ENCODE measurements at regions not wholly inside any gene's neighbourhood (a gene's known extent, or its start where the extent isn't known, plus 50 kb on each side); places are given as distances from the start of the nearest gene placed in this dataset.

GRCh38 chr18:73942081-73942625 is 205.5 kb downstream of the FBXO15 start:
- Histone ChIP-seq H3K27me3 (ENCODE audit: control insufficient read depth, insufficient read depth, low read length) (no peaks in the 10 kb centered on the region), H3K4me3 (ENCODE audit: low read depth, low read length) (no peak overlapping the region), H3K27ac (ENCODE audit: low read depth, low read length) (no peak overlapping the region), H3K9me3 (ENCODE audit: control insufficient read depth, insufficient read depth, low read length) (no peaks in the 10 kb centered on the region)
- TF ChIP-seq, protein P1, sequence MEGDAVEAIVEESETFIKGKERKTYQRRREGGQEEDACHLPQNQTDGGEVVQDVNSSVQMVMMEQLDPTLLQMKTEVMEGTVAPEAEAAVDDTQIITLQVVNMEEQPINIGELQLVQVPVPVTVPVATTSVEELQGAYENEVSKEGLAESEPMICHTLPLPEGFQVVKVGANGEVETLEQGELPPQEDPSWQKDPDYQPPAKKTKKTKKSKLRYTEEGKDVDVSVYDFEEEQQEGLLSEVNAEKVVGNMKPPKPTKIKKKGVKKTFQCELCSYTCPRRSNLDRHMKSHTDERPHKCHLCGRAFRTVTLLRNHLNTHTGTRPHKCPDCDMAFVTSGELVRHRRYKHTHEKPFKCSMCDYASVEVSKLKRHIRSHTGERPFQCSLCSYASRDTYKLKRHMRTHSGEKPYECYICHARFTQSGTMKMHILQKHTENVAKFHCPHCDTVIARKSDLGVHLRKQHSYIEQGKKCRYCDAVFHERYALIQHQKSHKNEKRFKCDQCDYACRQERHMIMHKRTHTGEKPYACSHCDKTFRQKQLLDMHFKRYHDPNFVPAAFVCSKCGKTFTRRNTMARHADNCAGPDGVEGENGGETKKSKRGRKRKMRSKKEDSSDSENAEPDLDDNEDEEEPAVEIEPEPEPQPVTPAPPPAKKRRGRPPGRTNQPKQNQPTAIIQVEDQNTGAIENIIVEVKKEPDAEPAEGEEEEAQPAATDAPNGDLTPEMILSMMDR (IDR thresholded peaks at IDR 0.05; ENCODE audit: low read depth, low read length) = no peak
- CTCF ChIA-PET = no interaction called here
- DNase-seq (ENCODE audit: low read depth, low spot score) = no peak
- POLR2A ChIA-PET = no interaction called here

DNA sequence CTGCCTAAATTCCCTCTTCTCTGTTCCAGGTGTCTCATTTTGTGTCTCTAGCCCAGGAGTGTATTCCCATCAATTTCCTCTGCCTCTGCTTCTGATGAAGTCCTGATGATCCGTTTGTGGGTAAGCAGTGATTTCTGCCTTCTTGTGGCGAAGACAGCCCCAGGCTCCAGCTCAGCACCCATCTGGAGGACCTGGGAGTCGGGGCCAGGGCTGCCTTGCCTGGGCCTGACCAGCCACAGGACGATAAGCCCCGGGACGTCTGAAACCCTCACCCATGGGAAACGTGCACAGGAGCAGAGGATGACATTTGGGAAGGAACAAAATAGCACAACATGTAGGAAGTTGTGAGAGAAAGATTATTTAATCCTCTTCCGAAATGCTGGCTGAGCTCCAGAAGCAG is 206.9 kb downstream of the FBXO15 start:
- Histone ChIP-seq H3K27ac (ENCODE audit: low read depth, low read length) (no peak overlapping the region), H3K27me3 (ENCODE audit: control insufficient read depth, insufficient read depth, low read length) (no peaks in the 10 kb centered on the region), H3K4me3 (ENCODE audit: low read depth, low read length) (no peak overlapping the region), H3K9me3 (ENCODE audit: control insufficient read depth, insufficient read depth, low read length) (no peaks in the 10 kb centered on the region)
- TF ChIP-seq, protein P1 (IDR thresholded peaks at IDR 0.05; ENCODE audit: low read depth, low read length) = no peak
- no peak for DNase-seq (ENCODE audit: low read depth, low spot score)
- POLR2A ChIA-PET = no interaction called here
- CTCF ChIA-PET = no interaction called here

- TF ChIP-seq, protein P1 (IDR thresholded peaks at IDR 0.05; ENCODE audit: low read depth, low read length) = no peak
- DNase-seq (ENCODE audit: low read depth, low spot score) = no peak
- Histone ChIP-seq H3K9me3 (ENCODE audit: control insufficient read depth, insufficient read depth, low read length) (no peaks in the 10 kb centered on the region), H3K4me3 (ENCODE audit: low read depth, low read length) (no peak overlapping the region), H3K27ac (ENCODE audit: low read depth, low read length) (no peak overlapping the region), H3K27me3 (ENCODE audit: control insufficient read depth, insufficient read depth, low read length) (no peaks in the 10 kb centered on the region)
- ChIA-PET POLR2A (no interaction called here), CTCF (no interaction called here)
Observed at GRCh38 chr18:73939391-73939790, 208.2 kb downstream of the FBXO15 start.

- CTCF ChIA-PET = no interaction called here
- POLR2A ChIA-PET = no interaction called here
- Histone ChIP-seq H3K27ac (ENCODE audit: low read depth, low read length) (no peak overlapping the region), H3K27me3 (ENCODE audit: control insufficient read depth, insufficient read depth, low read length) (no peaks in the 10 kb centered on the region), H3K4me3 (ENCODE audit: low read depth, low read length) (no peak overlapping the region), H3K9me3 (ENCODE audit: control insufficient read depth, insufficient read depth, low read length) (no peaks in the 10 kb centered on the region; the same call in 1 of the 2 replicates)
- no peak for DNase-seq (ENCODE audit: low read depth, low spot score)
- TF ChIP-seq, protein P1 (IDR thresholded peaks at IDR 0.05; ENCODE audit: low read depth, low read length) = no peak
Observed at GRCh38 chr18:73933685-73934084, 213.9 kb downstream of the FBXO15 start.

DNA sequence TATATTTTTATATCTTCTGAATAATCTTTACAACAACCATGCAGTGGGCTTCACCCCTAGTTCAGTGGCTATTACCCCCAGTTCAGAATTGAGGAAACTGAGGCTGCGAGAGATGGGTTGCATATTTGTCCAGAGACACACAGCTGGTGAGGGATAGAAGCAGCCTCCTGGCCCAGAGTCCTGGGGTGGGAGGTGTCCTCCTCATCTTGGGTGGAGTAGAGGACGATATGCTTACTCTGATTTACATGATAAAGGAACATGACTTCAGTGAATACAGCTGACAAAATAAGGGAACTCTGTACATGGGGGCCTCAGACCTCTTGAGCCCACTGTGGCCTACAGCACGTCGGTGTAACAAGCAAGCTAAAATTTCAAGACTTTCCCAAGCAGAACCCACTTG is 214.7 kb downstream of the FBXO15 start:
- TF ChIP-seq, protein P1 (IDR thresholded peaks at IDR 0.05; ENCODE audit: low read depth, low read length) = no peak
- POLR2A ChIA-PET = no interaction called here
- CTCF ChIA-PET = no interaction called here
- Histone ChIP-seq H3K9me3 (ENCODE audit: control insufficient read depth, insufficient read depth, low read length) (no peaks in the 10 kb centered on the region; the same call in 1 of the 2 replicates), H3K27me3 (ENCODE audit: control insufficient read depth, insufficient read depth, low read length) (no peaks in the 10 kb centered on the region), H3K27ac (ENCODE audit: low read depth, low read length) (no peak overlapping the region), H3K4me3 (ENCODE audit: low read depth, low read length) (no peak overlapping the region)
- DNase-seq (ENCODE audit: low read depth, low spot score) = no peak
